ENCODE measurements at regions not wholly inside any gene's neighbourhood (a gene's known extent, or its start where the extent isn't known, plus 50 kb on each side); places are given as distances from the start of the nearest gene placed in this dataset.
A peak's percentile ranks its signal among the peaks of the same experiment; 100 is the strongest.

GRCh38 chr3:55162031-55162795 is 234.4 kb upstream of the LRTM1 start:
- TF ChIP-seq POLR2A (IDR thresholded peaks at IDR 0.05; ENCODE audit: low read depth, low read length) (no peak), POLR2AphosphoS5 (IDR thresholded peaks at IDR 0.05; ENCODE audit: low read depth, low read length) (no peak), TAF1 (IDR thresholded peaks at IDR 0.05; ENCODE audit: borderline replicate concordance, low read depth, low read length) (no peak)
- FAIRE-seq: peak; percentile 66
- no peak for DNase-seq (ENCODE audit: insufficient read length)

GRCh38 chr3:55161231-55161630 is 233.4 kb upstream of the LRTM1 start:
- FAIRE-seq (no peak), DNase-seq (ENCODE audit: insufficient read length) (no peak)
- TF ChIP-seq POLR2A (IDR thresholded peaks at IDR 0.05; ENCODE audit: low read depth, low read length) (no peak), POLR2AphosphoS5 (IDR thresholded peaks at IDR 0.05; ENCODE audit: low read depth, low read length) (no peak), TAF1 (IDR thresholded peaks at IDR 0.05; ENCODE audit: borderline replicate concordance, low read depth, low read length) (no peak)

GRCh38 chr3:55160241-55160983 is 232.6 kb upstream of the LRTM1 start:
- no peak for TF ChIP-seq POLR2AphosphoS5 (IDR thresholded peaks at IDR 0.05; ENCODE audit: low read depth, low read length)
- TF ChIP-seq TAF1 (IDR thresholded peaks at IDR 0.05; ENCODE audit: borderline replicate concordance, low read depth, low read length): no peak
- TF ChIP-seq POLR2A (IDR thresholded peaks at IDR 0.05; ENCODE audit: low read depth, low read length): no peak
- DNase-seq (ENCODE audit: insufficient read length) (no peak), FAIRE-seq (no peak)

GRCh38 chr3:55159711-55160110 is 231.9 kb upstream of the LRTM1 start:
- no peak for TF ChIP-seq POLR2AphosphoS5 (IDR thresholded peaks at IDR 0.05; ENCODE audit: low read depth, low read length)
- TF ChIP-seq POLR2A (IDR thresholded peaks at IDR 0.05; ENCODE audit: low read depth, low read length): no peak
- TF ChIP-seq TAF1 (IDR thresholded peaks at IDR 0.05; ENCODE audit: borderline replicate concordance, low read depth, low read length): no peak
- DNase-seq (ENCODE audit: insufficient read length): no peak
- peak; percentile 82 for FAIRE-seq

- FAIRE-seq (no peak), DNase-seq (ENCODE audit: insufficient read length) (no peak)
- no peak for TF ChIP-seq POLR2A (IDR thresholded peaks at IDR 0.05; ENCODE audit: low read depth, low read length)
- TF ChIP-seq TAF1 (IDR thresholded peaks at IDR 0.05; ENCODE audit: borderline replicate concordance, low read depth, low read length): no peak
- TF ChIP-seq POLR2AphosphoS5 (IDR thresholded peaks at IDR 0.05; ENCODE audit: low read depth, low read length): no peak
Observed at GRCh38 chr3:55159016-55159415, 231.2 kb upstream of the LRTM1 start.

GRCh38 chr3:55158345-55158744 is 230.5 kb upstream of the LRTM1 start:
- no peak for DNase-seq (ENCODE audit: insufficient read length)
- TF ChIP-seq POLR2AphosphoS5 (IDR thresholded peaks at IDR 0.05; ENCODE audit: low read depth, low read length) (no peak), TAF1 (IDR thresholded peaks at IDR 0.05; ENCODE audit: borderline replicate concordance, low read depth, low read length) (no peak), POLR2A (IDR thresholded peaks at IDR 0.05; ENCODE audit: low read depth, low read length) (no peak)
- FAIRE-seq: no peak

- DNase-seq (ENCODE audit: insufficient read length) (no peak), FAIRE-seq (no peak)
- TF ChIP-seq TAF1 (IDR thresholded peaks at IDR 0.05; ENCODE audit: borderline replicate concordance, low read depth, low read length): no peak
- TF ChIP-seq POLR2AphosphoS5 (IDR thresholded peaks at IDR 0.05; ENCODE audit: low read depth, low read length): no peak
- TF ChIP-seq POLR2A (IDR thresholded peaks at IDR 0.05; ENCODE audit: low read depth, low read length): no peak
Observed at GRCh38 chr3:55157731-55158130, 229.9 kb upstream of the LRTM1 start.

- no peak for FAIRE-seq
- DNase-seq (ENCODE audit: insufficient read length): no peak
- TF ChIP-seq TAF1 (IDR thresholded peaks at IDR 0.05; ENCODE audit: borderline replicate concordance, low read depth, low read length) (no peak), POLR2AphosphoS5 (IDR thresholded peaks at IDR 0.05; ENCODE audit: low read depth, low read length) (no peak)
Observed at GRCh38 chr3:55156851-55157650, 229.2 kb upstream of the LRTM1 start.

GRCh38 chr3:55147856-55148720 is 220.2 kb upstream of the LRTM1 start:
- no peak for TF ChIP-seq POLR2AphosphoS5 (IDR thresholded peaks at IDR 0.05; ENCODE audit: low read depth, low read length)
- TF ChIP-seq POLR2A (IDR thresholded peaks at IDR 0.05; ENCODE audit: low read depth, low read length): no peak
- DNase-seq (ENCODE audit: insufficient read length): no peak
- no peak for FAIRE-seq

- FAIRE-seq (no peak), DNase-seq (ENCODE audit: insufficient read length) (no peak)
- no peak for TF ChIP-seq POLR2AphosphoS5 (IDR thresholded peaks at IDR 0.05; ENCODE audit: low read depth, low read length)
- no peak for TF ChIP-seq POLR2A (IDR thresholded peaks at IDR 0.05; ENCODE audit: low read depth, low read length)
- no peak for TF ChIP-seq TAF1 (IDR thresholded peaks at IDR 0.05; ENCODE audit: borderline replicate concordance, low read depth, low read length)
Observed at GRCh38 chr3:55147406-55147805, 219.5 kb upstream of the LRTM1 start.

GRCh38 chr3:55146216-55146615 is 218.4 kb upstream of the LRTM1 start:
- DNase-seq (ENCODE audit: insufficient read length) (no peak), FAIRE-seq (no peak)
- no peak for TF ChIP-seq TAF1 (IDR thresholded peaks at IDR 0.05; ENCODE audit: borderline replicate concordance, low read depth, low read length)
- no peak for TF ChIP-seq POLR2A (IDR thresholded peaks at IDR 0.05; ENCODE audit: low read depth, low read length)
- no peak for TF ChIP-seq POLR2AphosphoS5 (IDR thresholded peaks at IDR 0.05; ENCODE audit: low read depth, low read length)
